Spleen (tissue), 7 donors: ENCODE measurements at regions not wholly inside any gene's neighbourhood (a gene's known extent, or its start where the extent isn't known, plus 50 kb on each side); places are given as distances from the start of the nearest gene placed in this dataset.

Experiments used
- CTCF ChIP-seq, 11 experiments: fragments of 200-600 bp in 7 of 11; fragments of 450-650 bp in 4 of 11; sonication (generic) in 4 of 11; IDR thresholded peaks in 8 of 11; conservative IDR thresholded peaks in 3 of 11; 1 replicate in 7 of 11; 2 replicates in 4 of 11; pipeline versions ENCODE4 v1.4.0 to v1.8.0; 2016 to 2021; ENCODE audit warnings: antibody characterized with exemption in 11 of 11, inconsistent platforms in 4 of 11, mild to moderate bottlenecking in 1 of 11
- POLR2AphosphoS5 ChIP-seq, 3 donors: sonication (generic); formaldehyde crosslinking; IDR thresholded peaks; one replicate each; pipeline ENCODE4 v1.5.1; 2017; ENCODE audit warnings: antibody characterized with exemption in 3 of 3
- donor health status: DM: no; HTN: no; CAD: no; lungs with moderate emphysema.
- donor health status: DM: no; HTN: no; CAD: no.
- donor health status: DM: no; HTN: no; CAD: no.

DNA sequence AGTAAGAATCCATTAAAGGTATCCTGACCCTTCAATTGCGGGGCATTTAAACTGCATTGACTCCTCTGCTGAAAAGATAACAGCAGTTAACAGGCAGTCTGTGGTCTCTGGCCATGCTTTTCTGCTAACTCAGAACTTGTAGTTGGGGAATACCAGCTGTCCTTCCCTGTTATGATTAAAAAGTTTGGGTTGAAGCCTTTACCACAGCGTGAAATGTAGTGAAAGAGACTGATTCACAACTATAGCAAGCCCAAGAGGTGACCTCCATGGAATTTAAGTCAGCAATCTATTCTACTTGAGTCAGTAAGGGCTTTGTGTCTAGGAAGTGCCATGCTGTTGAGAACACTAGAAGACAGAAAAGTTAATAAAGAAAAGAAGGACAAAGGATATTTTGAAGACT lies 1037.3 kb downstream of the SI start:
- no peak for TF ChIP-seq POLR2AphosphoS5 (IDR thresholded peaks at IDR 0.05)
- TF ChIP-seq CTCF (IDR thresholded peaks at IDR 0.05 in 8 of 11, conservative IDR thresholded peaks at IDR 0.05 in 3 of 11): no peak
